Inferior parietal cortex (tissue), 1 donor: ENCODE measurements at regions not wholly inside any gene's neighbourhood (a gene's known extent, or its start where the extent isn't known, plus 50 kb on each side); places are given as distances from the start of the nearest gene placed in this dataset.
"Not testable (repeated sequence)": the region's sequence is repeated elsewhere in the genome, so short reads cannot be mapped to it uniquely, and the experiment has no call there.

ENCODE experiments used
- DNase-seq: peaks from one replicate; pipeline ENCODE4 v3.0.0-alpha.2; 2016; ENCODE audit errors: extremely low spot score

- no peak for DNase-seq
Observed at GRCh38 chr3:105278688-105279087, 88.0 kb upstream of the ALCAM start.

- DNase-seq, result no peak
Observed at GRCh38 chr3:105281989-105282388, 84.7 kb upstream of the ALCAM start.

- DNase-seq, result no peak
Observed at GRCh38 chr3:105284876-105285275, 81.8 kb upstream of the ALCAM start.

GRCh38 chr3:105285653-105286241 lies 81.0 kb upstream of the ALCAM start:
- no peak for DNase-seq

GRCh38 chr3:105293441-105293840 lies 73.3 kb upstream of the ALCAM start:
- no peak for DNase-seq

- DNase-seq, result not testable (repeated sequence)
Observed at GRCh38 chr3:105296182-105296822, 70.4 kb upstream of the ALCAM start.

GRCh38 chr3:105304487-105304886 lies 62.2 kb upstream of the ALCAM start:
- no peak for DNase-seq

- DNase-seq, result no peak
Observed at GRCh38 chr3:105315144-105315543, 51.6 kb upstream of the ALCAM start.

GRCh38 chr3:105315815-105316214 lies 50.9 kb upstream of the ALCAM start:
- peak; percentile 11 for DNase-seq

GRCh38 chr3:105316331-105316730 lies 50.4 kb upstream of the ALCAM start:
- DNase-seq, result no peak
